ENCODE measurements at regions not wholly inside any gene's neighbourhood (a gene's known extent, or its start where the extent isn't known, plus 50 kb on each side); places are given as distances from the start of the nearest gene placed in this dataset.

DNA sequence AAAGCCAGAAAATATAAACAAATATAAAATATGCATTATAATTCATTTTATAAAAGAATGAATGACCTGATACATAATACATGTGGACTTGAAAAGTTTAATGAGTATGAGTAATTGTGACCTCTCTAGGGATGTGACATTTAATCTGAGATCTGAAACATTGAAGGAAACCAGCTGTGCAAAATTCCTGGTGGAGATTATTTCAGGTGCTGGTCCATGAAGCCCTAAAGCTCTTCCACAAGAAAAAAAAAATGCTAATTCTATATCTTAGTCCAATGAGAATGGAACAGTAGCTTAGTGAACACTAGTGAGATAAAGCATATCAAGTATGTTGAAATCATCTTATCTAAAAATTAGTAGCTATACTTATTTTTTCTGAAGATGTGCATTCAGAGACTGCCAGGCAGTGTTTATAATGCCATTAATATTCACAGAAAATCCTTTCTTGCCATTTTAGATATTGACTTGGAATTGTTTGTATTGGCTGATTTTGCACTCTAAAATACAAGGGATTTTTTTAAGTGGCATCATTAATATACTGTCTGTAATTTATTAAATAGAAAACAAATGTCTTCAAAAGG, 1485.9 kb downstream of the PLA2G4A start:
- Histone ChIP-seq H3K9ac (ENCODE audit: low read length) (no peak overlapping the region), H3F3A (ENCODE audit: insufficient read depth, low read length, poor library complexity, severe bottlenecking) (no peaks in the 10 kb centered on the region), H3K9me2 (ENCODE audit: insufficient read depth, low read length) (no peaks in the 10 kb centered on the region), H3K4me3 (ENCODE audit: low read length) (no peak overlapping the region), H3K27ac (ENCODE audit: low read length) (no peak overlapping the region), H4K20me1 (ENCODE audit: insufficient read depth) (no peaks in the 10 kb centered on the region), H3K9me3 (ENCODE audit: low read length) (no peaks in the 10 kb centered on the region), H3K27me3 (ENCODE audit: insufficient read depth, low read depth, low read length) (no peaks in the 10 kb centered on the region), H2AFZ (ENCODE audit: low read depth, low read length) (no peak overlapping the region), H3K4me2 (ENCODE audit: low read length) (no peak overlapping the region), H3K79me2 (replicated peaks; ENCODE audit: insufficient read depth, low read length) (no peaks in the 10 kb centered on the region), H3K36me3 (ENCODE audit: insufficient read depth, low read length) (no peaks in the 10 kb centered on the region)
- no peak for TF ChIP-seq EZH2 (IDR thresholded peaks at IDR 0.05; ENCODE audit: borderline replicate concordance, insufficient read depth, low read length, poor library complexity, severe bottlenecking)
- TF ChIP-seq, protein P1, sequence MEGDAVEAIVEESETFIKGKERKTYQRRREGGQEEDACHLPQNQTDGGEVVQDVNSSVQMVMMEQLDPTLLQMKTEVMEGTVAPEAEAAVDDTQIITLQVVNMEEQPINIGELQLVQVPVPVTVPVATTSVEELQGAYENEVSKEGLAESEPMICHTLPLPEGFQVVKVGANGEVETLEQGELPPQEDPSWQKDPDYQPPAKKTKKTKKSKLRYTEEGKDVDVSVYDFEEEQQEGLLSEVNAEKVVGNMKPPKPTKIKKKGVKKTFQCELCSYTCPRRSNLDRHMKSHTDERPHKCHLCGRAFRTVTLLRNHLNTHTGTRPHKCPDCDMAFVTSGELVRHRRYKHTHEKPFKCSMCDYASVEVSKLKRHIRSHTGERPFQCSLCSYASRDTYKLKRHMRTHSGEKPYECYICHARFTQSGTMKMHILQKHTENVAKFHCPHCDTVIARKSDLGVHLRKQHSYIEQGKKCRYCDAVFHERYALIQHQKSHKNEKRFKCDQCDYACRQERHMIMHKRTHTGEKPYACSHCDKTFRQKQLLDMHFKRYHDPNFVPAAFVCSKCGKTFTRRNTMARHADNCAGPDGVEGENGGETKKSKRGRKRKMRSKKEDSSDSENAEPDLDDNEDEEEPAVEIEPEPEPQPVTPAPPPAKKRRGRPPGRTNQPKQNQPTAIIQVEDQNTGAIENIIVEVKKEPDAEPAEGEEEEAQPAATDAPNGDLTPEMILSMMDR (IDR thresholded peaks at IDR 0.05; ENCODE audit: poor library complexity, severe bottlenecking): no peak
- TF ChIP-seq MXI1 (conservative IDR thresholded peaks at IDR 0.05; ENCODE audit: poor library complexity, severe bottlenecking): no peak
- no peak for TF ChIP-seq EP300 (conservative IDR thresholded peaks at IDR 0.05; ENCODE audit: poor library complexity, severe bottlenecking)
- TF ChIP-seq POLR2AphosphoS5 (IDR thresholded peaks at IDR 0.05): no peak
- TF ChIP-seq TAF1 (IDR thresholded peaks at IDR 0.05; ENCODE audit: low read depth): no peak
- TF ChIP-seq RAD21 (conservative IDR thresholded peaks at IDR 0.05): no peak
- TF ChIP-seq, protein P2, sequence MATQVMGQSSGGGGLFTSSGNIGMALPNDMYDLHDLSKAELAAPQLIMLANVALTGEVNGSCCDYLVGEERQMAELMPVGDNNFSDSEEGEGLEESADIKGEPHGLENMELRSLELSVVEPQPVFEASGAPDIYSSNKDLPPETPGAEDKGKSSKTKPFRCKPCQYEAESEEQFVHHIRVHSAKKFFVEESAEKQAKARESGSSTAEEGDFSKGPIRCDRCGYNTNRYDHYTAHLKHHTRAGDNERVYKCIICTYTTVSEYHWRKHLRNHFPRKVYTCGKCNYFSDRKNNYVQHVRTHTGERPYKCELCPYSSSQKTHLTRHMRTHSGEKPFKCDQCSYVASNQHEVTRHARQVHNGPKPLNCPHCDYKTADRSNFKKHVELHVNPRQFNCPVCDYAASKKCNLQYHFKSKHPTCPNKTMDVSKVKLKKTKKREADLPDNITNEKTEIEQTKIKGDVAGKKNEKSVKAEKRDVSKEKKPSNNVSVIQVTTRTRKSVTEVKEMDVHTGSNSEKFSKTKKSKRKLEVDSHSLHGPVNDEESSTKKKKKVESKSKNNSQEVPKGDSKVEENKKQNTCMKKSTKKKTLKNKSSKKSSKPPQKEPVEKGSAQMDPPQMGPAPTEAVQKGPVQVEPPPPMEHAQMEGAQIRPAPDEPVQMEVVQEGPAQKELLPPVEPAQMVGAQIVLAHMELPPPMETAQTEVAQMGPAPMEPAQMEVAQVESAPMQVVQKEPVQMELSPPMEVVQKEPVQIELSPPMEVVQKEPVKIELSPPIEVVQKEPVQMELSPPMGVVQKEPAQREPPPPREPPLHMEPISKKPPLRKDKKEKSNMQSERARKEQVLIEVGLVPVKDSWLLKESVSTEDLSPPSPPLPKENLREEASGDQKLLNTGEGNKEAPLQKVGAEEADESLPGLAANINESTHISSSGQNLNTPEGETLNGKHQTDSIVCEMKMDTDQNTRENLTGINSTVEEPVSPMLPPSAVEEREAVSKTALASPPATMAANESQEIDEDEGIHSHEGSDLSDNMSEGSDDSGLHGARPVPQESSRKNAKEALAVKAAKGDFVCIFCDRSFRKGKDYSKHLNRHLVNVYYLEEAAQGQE (IDR thresholded peaks at IDR 0.05; ENCODE audit: borderline replicate concordance): no peak
- TF ChIP-seq SMC3 (conservative IDR thresholded peaks at IDR 0.05; ENCODE audit: poor library complexity): no peak

DNA sequence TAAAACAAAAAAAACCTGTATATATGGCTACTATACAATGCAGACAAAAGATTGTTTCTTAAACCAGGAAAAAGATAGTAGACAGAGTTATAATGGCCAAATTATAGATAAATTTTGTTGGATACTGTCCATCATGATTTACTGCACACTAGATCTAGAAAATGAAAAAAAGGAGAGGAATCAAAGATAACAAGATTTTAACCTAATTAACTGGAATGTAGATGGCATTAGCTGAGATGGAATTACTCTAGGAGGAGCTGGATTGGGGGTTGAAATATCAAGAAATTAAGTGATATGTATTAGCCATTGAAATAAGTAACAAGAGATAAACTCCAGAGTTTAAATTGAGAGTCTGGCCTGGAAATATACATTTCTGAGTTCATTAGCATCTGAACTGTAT, 1489.1 kb downstream of the PLA2G4A start:
- no peaks in the 10 kb centered on the region for H3K9me3 ChIP-seq (ENCODE audit: low read length)
- no peak overlapping the region for H2AFZ ChIP-seq (ENCODE audit: low read depth, low read length)
- no peak overlapping the region for H3K4me2 ChIP-seq (ENCODE audit: low read length)
- no peaks in the 10 kb centered on the region for H3K27me3 ChIP-seq (ENCODE audit: insufficient read depth, low read depth, low read length)
- TF ChIP-seq SMC3 (conservative IDR thresholded peaks at IDR 0.05; ENCODE audit: poor library complexity) (no peak), EP300 (conservative IDR thresholded peaks at IDR 0.05; ENCODE audit: poor library complexity, severe bottlenecking) (no peak)
- H3F3A ChIP-seq (ENCODE audit: insufficient read depth, low read length, poor library complexity, severe bottlenecking): no peaks in the 10 kb centered on the region
- no peak overlapping the region for H3K4me3 ChIP-seq (ENCODE audit: low read length)
- H3K27ac ChIP-seq (ENCODE audit: low read length): no peak overlapping the region
- H3K9me2 ChIP-seq (ENCODE audit: insufficient read depth, low read length): no peaks in the 10 kb centered on the region
- H4K20me1 ChIP-seq (ENCODE audit: insufficient read depth): no peaks in the 10 kb centered on the region
- no peaks in the 10 kb centered on the region for H3K79me2 ChIP-seq (replicated peaks; ENCODE audit: insufficient read depth, low read length)
- no peaks in the 10 kb centered on the region for H3K36me3 ChIP-seq (ENCODE audit: insufficient read depth, low read length)
- no peak overlapping the region for H3K9ac ChIP-seq (ENCODE audit: low read length)
